HL-60 (cell line): ENCODE measurements at regions not wholly inside any gene's neighbourhood (a gene's known extent, or its start where the extent isn't known, plus 50 kb on each side); places are given as distances from the start of the nearest gene placed in this dataset.

Experiments
- DNase-seq, 2 experiments: peaks; one replicate each; pipeline ENCODE4 v3.0.0-alpha.2; 2010 to 2020; ENCODE audit warnings: low read depth in 1 of 2, low spot score in 1 of 2
- H3K27ac ChIP-seq: fragments of 250-450 bp; sonication (Bioruptor Pico); replicated peaks from 2 replicates; pipeline ENCODE4 v1.5.1; 2020; ENCODE audit warnings: mild to moderate bottlenecking, moderate library complexity
- H3K27me3 ChIP-seq: fragments of 250-450 bp; sonication (Bioruptor Pico); 2 replicates; pipeline ENCODE4 v1.5.1; 2021; ENCODE audit warnings: mild to moderate bottlenecking, moderate library complexity; ENCODE audit not compliant: insufficient read depth, poor library complexity, severe bottlenecking
- H3K4me3 ChIP-seq: replicated peaks from 2 replicates; pipeline ENCODE4 v1.5.1; 2011; ENCODE audit warnings: mild to moderate bottlenecking, control low read depth, low read length; ENCODE audit not compliant: insufficient read depth
- GABPA ChIP-seq: IDR thresholded peaks from 2 replicates; pipeline ENCODE4 v1.6.1; 2012; ENCODE audit warnings: low read depth
- POLR2AphosphoS5 ChIP-seq: IDR thresholded peaks from 2 replicates; pipeline ENCODE4 v1.6.1; 2012; ENCODE audit warnings: low read depth
- SPI1 ChIP-seq: IDR thresholded peaks from 2 replicates; pipeline ENCODE4 v1.6.1; 2012; ENCODE audit warnings: low read depth, mild to moderate bottlenecking, borderline replicate concordance
- TF ChIP-seq, protein P1 (sequence below): IDR thresholded peaks from one replicate; pipeline ENCODE4 v1.5.1; 2011; ENCODE audit warnings: low read length, control low read depth, inconsistent platforms; ENCODE audit not compliant: insufficient read depth
- TF ChIP-seq, protein P2 (sequence below): IDR thresholded peaks from 2 replicates; pipeline ENCODE4 v1.6.1; 2012; ENCODE audit warnings: low read depth; ENCODE audit not compliant: insufficient replicate concordance

DNA sequence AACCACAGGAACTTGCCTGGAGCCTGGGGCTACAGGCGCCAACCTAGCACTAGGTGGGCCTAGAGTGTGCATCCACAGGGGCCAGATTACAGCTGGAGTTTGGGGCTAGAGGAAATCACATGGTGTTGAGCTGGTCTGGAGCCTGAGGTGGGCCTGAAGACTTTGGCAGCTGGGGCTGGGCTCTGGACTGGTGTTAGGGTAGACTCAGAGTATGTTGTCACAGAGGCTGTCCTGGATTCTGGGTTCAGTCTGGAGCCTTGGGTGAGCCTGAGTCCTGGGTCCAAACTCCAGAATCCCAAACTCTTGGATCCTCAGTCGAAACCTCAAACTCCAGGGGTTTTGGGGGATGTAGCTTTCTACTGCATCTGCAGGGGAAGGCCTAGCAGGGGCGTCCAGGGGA is 356.7 kb downstream of the FRK start:
- H3K27ac ChIP-seq, result no peak overlapping the region
- DNase-seq, result no peak
- no peak overlapping the region for H3K4me3 ChIP-seq
- TF ChIP-seq SPI1, result no peak
- no peak for TF ChIP-seq POLR2AphosphoS5
- no peak for TF ChIP-seq GABPA
- TF ChIP-seq, protein P1, sequence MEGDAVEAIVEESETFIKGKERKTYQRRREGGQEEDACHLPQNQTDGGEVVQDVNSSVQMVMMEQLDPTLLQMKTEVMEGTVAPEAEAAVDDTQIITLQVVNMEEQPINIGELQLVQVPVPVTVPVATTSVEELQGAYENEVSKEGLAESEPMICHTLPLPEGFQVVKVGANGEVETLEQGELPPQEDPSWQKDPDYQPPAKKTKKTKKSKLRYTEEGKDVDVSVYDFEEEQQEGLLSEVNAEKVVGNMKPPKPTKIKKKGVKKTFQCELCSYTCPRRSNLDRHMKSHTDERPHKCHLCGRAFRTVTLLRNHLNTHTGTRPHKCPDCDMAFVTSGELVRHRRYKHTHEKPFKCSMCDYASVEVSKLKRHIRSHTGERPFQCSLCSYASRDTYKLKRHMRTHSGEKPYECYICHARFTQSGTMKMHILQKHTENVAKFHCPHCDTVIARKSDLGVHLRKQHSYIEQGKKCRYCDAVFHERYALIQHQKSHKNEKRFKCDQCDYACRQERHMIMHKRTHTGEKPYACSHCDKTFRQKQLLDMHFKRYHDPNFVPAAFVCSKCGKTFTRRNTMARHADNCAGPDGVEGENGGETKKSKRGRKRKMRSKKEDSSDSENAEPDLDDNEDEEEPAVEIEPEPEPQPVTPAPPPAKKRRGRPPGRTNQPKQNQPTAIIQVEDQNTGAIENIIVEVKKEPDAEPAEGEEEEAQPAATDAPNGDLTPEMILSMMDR, result no peak
- TF ChIP-seq, protein P2, sequence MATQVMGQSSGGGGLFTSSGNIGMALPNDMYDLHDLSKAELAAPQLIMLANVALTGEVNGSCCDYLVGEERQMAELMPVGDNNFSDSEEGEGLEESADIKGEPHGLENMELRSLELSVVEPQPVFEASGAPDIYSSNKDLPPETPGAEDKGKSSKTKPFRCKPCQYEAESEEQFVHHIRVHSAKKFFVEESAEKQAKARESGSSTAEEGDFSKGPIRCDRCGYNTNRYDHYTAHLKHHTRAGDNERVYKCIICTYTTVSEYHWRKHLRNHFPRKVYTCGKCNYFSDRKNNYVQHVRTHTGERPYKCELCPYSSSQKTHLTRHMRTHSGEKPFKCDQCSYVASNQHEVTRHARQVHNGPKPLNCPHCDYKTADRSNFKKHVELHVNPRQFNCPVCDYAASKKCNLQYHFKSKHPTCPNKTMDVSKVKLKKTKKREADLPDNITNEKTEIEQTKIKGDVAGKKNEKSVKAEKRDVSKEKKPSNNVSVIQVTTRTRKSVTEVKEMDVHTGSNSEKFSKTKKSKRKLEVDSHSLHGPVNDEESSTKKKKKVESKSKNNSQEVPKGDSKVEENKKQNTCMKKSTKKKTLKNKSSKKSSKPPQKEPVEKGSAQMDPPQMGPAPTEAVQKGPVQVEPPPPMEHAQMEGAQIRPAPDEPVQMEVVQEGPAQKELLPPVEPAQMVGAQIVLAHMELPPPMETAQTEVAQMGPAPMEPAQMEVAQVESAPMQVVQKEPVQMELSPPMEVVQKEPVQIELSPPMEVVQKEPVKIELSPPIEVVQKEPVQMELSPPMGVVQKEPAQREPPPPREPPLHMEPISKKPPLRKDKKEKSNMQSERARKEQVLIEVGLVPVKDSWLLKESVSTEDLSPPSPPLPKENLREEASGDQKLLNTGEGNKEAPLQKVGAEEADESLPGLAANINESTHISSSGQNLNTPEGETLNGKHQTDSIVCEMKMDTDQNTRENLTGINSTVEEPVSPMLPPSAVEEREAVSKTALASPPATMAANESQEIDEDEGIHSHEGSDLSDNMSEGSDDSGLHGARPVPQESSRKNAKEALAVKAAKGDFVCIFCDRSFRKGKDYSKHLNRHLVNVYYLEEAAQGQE, result no peak
- H3K27me3 ChIP-seq, result no peaks in the 10 kb centered on the region

DNA sequence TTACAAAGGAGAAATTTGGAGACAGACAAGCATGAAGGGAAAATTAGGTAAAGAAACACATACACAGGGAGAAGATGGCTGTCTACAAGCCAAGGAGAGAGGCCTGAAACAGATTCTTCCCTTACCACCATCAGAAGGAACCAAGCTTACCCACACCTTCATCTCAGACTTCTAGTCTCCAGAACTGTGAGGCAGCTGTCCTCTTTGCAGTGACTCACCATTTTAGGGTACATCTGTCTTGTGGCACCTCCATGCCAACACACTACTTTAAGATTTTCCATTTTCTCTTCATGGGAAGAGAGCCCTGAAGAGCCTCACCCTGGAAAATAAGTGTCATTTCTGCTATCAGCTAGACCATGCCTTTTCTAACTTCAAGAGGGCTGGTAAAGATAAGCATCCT is 369.3 kb downstream of the FRK start:
- TF ChIP-seq, protein P2, result no peak
- TF ChIP-seq, protein P1, result no peak
- no peak for TF ChIP-seq POLR2AphosphoS5
- TF ChIP-seq SPI1, result no peak
- TF ChIP-seq GABPA, result no peak
- no peaks in the 10 kb centered on the region for H3K27me3 ChIP-seq
- DNase-seq, result no peak
- no peak overlapping the region for H3K27ac ChIP-seq
- H3K4me3 ChIP-seq, result no peak overlapping the region

DNA sequence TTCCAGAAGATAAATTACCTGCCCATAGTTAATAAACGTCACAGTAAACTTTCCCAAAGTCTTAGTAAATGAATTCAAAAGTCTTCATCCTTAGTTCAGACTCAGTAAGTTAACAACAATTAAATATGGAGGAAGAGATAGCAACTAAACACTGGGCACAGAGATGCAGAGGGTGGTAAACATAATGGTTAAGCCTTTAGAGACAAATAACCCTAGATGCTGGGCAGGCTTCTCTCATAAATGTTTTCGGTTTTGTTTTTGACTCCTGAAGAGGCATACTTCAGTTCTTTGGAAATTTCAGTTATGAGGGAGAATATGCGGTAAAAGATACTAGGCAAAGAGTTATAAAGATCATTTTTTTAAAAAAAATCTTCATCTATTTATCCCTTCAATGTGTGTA is 369.8 kb downstream of the FRK start:
- TF ChIP-seq, protein P1, result no peak
- TF ChIP-seq POLR2AphosphoS5, result no peak
- no peak for TF ChIP-seq SPI1
- no peak for TF ChIP-seq GABPA
- TF ChIP-seq, protein P2, result no peak
- H3K27ac ChIP-seq, result no peak overlapping the region

More for the DNA sequence above, 369.8 kb downstream of the FRK start:
- no peak overlapping the region for H3K4me3 ChIP-seq
- H3K27me3 ChIP-seq, result no peaks in the 10 kb centered on the region
- no peak for DNase-seq
